Small intestine (tissue), 7 donors: ENCODE measurements at regions not wholly inside any gene's neighbourhood (a gene's known extent, or its start where the extent isn't known, plus 50 kb on each side); places are given as distances from the start of the nearest gene placed in this dataset.
"Not testable (repeated sequence)": the region's sequence is repeated elsewhere in the genome, so short reads cannot be mapped to it uniquely, and the experiment has no call there.

Experiments used
- DNase-seq, 2 donors: peaks; one replicate each; pipeline versions ENCODE4 v3.0.0 to v3.0.0-alpha.2; 2013
- FAIRE-seq: peaks from 2 replicates; lab custom pipeline; 2012; peaks lifted over from hg19 to GRCh38; lab: Jason Lieb, UNC
- H3K27ac ChIP-seq, 3 donors: one replicate each; pipeline ENCODE4 v1.5.1; 2013; ENCODE audit warnings: low read length in 2 of 3, mild to moderate bottlenecking in 2 of 3, control low read depth in 1 of 3, inconsistent platforms in 1 of 3, low read depth in 1 of 3, moderate library complexity in 1 of 3
- H3K27me3 ChIP-seq, 3 donors: one replicate each; pipeline ENCODE4 v1.6.1; 2013; ENCODE audit warnings: low read length in 3 of 3, inconsistent platforms in 1 of 3; ENCODE audit not compliant: control insufficient read depth in 3 of 3, insufficient read depth in 3 of 3
- H3K36me3 ChIP-seq, 3 donors: one replicate each; pipeline ENCODE4 v1.6.1; 2013; ENCODE audit warnings: low read length in 3 of 3, inconsistent platforms in 1 of 3, low read depth in 1 of 3, mild to moderate bottlenecking in 1 of 3, moderate library complexity in 1 of 3; ENCODE audit not compliant: control insufficient read depth in 3 of 3, insufficient read depth in 2 of 3
- H3K4me1 ChIP-seq, 3 donors: one replicate each; pipeline ENCODE4 v1.6.1; 2013; ENCODE audit warnings: low read length in 2 of 3, inconsistent platforms in 1 of 3, low read depth in 1 of 3, mild to moderate bottlenecking in 1 of 3, moderate library complexity in 1 of 3; ENCODE audit not compliant: control insufficient read depth in 3 of 3, insufficient read depth in 2 of 3
- H3K4me3 ChIP-seq, 3 donors: one replicate each; pipeline ENCODE4 v1.5.1; 2013; ENCODE audit warnings: low read length in 3 of 3, control low read depth in 1 of 3, inconsistent platforms in 1 of 3, low read depth in 1 of 3, mild to moderate bottlenecking in 1 of 3, moderate library complexity in 1 of 3
- H3K9me3 ChIP-seq, 2 donors: one replicate each; pipeline ENCODE4 v1.6.1; 2013; ENCODE audit warnings: low read depth in 1 of 2, low read length in 1 of 2; ENCODE audit not compliant: control insufficient read depth in 2 of 2, insufficient read depth in 1 of 2
- WGBS, 3 donors: extraction: QIAGEN DNeasy Blood & Tissue Kit; methylation state at CpG; one replicate each; pipeline ENCODE4 v1.1.7; 2013; 5-methylcytosine and 5-hydroxymethylcytosine counted together
- donor health status: healthy with polysubstance abuse.
- donor health status: control.
- donor health status: control.
- donor health status: Bipolar disorder and iron deficiency.
- donor health status: healthy.

DNA sequence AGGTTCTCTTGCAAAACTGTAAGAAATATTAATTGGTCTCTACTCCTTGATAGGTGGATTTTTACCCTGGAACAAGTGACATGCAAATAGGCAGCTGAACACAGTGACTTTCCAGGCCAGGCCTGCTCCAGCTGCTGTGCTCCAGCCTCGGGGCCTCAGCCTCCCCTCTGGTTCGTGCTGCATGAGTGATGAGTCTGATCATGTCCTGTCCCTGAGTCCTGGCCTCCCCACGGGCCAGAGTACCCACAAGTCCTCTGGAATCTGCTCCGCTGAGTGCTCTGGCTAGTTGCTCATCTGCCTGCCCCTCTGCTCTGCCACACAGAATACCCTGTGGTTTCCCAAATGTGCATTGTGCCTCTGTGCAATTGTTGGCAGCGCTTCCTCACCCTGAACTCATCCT lies 80.1 kb upstream of the PDZD8 start:
- FAIRE-seq (no peak), DNase-seq (no peak)
- 71 to 84% (median 75%) methylated on average over 5 of the region's 5 CpGs for WGBS, 3 donors

DNA sequence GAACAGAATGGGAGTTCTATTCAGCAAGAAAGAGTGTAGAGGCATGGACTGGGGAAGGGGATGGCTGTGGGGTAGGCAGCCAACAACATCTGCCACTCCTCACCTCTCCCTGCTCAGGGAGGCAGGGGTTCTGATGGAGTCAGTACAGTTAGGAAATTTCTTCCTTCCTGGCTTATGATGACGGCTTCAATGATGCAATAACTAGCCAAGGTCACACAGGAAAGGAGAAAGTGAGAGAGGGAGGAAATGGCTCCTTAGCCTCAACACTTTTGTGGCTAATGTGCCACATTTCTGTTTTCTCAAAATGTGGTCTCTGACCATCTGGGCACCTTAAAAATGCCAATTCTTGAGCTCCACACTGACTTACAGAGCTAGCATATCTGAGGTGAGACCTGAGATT lies 79.3 kb upstream of the PDZD8 start:
- FAIRE-seq = no peak
- 25 to 89% (median 61%) methylated on average over 1 of the region's 1 CpG for WGBS, 3 donors

More for the DNA sequence above, 80.1 kb upstream of the PDZD8 start:
- no peaks in the 10 kb centered on the region for H3K4me1 ChIP-seq
- peaks cover 0 to 6% (median 0%) of the 10 kb centered on the region in 3 donors for H3K27me3 ChIP-seq
- no peaks in the 10 kb centered on the region for H3K36me3 ChIP-seq
- H3K27ac ChIP-seq = no peak overlapping the region
- peaks cover 0 to 14% of the 10 kb centered on the region in 2 donors for H3K9me3 ChIP-seq
- H3K4me3 ChIP-seq = no peak overlapping the region

DNA sequence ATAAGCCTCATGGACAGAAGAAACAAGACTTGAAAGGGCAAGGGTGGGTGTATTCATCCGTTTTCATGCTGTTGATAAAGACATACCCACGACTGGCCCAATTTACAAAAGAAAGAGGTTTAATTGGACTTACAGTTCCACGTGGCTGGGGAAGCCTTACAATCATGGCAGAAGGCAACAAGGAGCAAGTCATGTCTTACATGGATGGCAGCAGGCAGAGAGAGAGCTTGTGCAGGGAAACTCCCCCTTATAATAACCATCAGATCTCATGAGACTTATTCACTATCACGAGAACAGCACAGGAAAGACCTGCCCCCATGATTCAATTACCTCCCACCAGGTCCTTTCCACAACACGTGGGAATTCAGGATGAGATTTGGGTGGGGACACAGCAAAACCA lies 78.2 kb upstream of the PDZD8 start:
- FAIRE-seq, H3K4me1 ChIP-seq, H3K27me3 ChIP-seq, DNase-seq, H3K4me3 ChIP-seq, H3K36me3 ChIP-seq, H3K27ac ChIP-seq: not testable (repeated sequence)
- WGBS, 3 donors = 73 to 81% (median 78%) methylated on average over 5 of the region's 5 CpGs
- H3K9me3 ChIP-seq = peaks cover 0 to 19% of the 10 kb centered on the region in 2 donors

More for the DNA sequence above, 79.3 kb upstream of the PDZD8 start:
- Histone ChIP-seq H3K4me1 (no peaks in the 10 kb centered on the region), H3K9me3 (peaks cover 0 to 19% of the 10 kb centered on the region in 2 donors), H3K27me3 (peaks cover 0 to 6% (median 0%) of the 10 kb centered on the region in 3 donors), H3K36me3 (no peaks in the 10 kb centered on the region), H3K27ac (no peak overlapping the region), H3K4me3 (no peak overlapping the region)
- DNase-seq = no peak

DNA sequence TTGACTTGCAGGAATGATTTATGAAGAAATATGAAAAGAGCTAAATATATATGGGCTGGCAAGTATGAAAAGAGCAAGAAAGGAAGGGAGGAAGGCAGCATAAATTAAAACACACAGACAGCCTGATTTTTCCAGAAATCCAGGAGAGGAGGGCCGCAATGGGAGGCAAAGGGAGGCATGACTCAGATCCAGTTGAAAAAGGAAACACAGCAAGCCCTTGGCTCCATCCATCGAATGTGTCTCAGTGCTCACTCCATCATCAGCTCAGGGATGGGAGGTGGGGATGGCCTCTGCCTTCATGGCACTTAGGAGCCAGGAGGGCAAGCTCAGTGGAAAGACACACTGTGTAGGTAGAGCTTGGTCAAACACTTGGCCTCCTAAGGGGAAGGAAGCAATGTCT lies 75.7 kb upstream of the PDZD8 start:
- no peaks in the 10 kb centered on the region for H3K36me3 ChIP-seq
- FAIRE-seq (no peak), DNase-seq (no peak)
- H3K27me3 ChIP-seq = peaks cover 0 to 3% (median 2%) of the 10 kb centered on the region in 3 donors
- H3K9me3 ChIP-seq = peaks cover 0 to 23% of the 10 kb centered on the region in 2 donors
- H3K27ac ChIP-seq = no peak overlapping the region
- no peaks in the 10 kb centered on the region for H3K4me1 ChIP-seq
- WGBS, 3 donors = 86 to 90% (median 89%) methylated on average over 2 of the region's 2 CpGs
- H3K4me3 ChIP-seq = no peak overlapping the region

DNA sequence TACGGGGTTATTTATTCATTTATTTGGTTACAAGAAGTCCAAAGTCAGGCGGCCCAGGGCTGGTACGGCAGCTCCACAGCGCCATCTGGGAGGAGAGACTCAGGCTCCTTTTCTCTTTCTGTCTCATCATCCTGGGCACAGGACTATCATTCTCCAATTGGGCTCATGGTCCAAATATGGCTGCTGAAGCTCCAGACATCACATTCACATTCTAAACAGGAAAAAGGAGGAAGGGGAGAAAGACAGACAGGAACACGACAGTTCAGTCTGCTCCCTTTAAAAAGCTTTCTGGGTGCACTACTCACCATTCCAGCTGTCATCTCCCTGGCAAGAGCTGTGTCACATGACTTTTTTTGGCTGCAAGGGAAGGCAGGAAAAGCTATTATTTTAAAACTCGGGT lies 74.4 kb upstream of the PDZD8 start:
- H3K4me3 ChIP-seq = no peak overlapping the region
- DNase-seq (peak in 1 of 2 donors; percentile 22), FAIRE-seq (no peak)
- H3K4me1 ChIP-seq = no peaks in the 10 kb centered on the region
- whole genome bisulfite sequencing, 3 donors = 52 to 73% (median 58%) methylated on average over 6 of the region's 6 CpGs
- peaks cover 0 to 26% of the 10 kb centered on the region in 2 donors for H3K9me3 ChIP-seq
- no peaks in the 10 kb centered on the region for H3K36me3 ChIP-seq
- no peak overlapping the region for H3K27ac ChIP-seq
- H3K27me3 ChIP-seq = peaks cover 0 to 3% (median 2%) of the 10 kb centered on the region in 3 donors

DNA sequence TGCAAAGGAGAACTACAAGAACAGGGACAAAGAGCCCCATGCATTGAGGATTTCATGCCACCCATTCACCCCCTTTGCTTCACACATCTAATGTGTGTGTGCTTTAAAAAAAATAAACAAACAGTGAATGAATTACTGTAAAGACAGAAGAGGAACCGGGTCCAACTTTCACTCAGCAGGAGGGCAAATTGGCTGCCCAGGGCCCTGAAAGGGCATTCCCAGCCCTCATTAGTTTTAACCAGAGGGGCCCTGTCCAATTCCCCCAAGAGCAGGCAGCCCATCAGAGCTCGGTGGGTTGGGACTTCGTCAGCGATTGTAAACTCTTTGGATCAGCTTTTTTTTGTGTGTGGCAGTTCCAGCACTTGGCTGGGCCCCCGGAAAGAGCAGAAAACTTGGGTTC lies 73.6 kb upstream of the PDZD8 start:
- no peaks in the 10 kb centered on the region for H3K4me1 ChIP-seq
- no peak for DNase-seq
- H3K36me3 ChIP-seq = no peaks in the 10 kb centered on the region
- no peak for FAIRE-seq
- WGBS, 3 donors = 54 to 68% (median 58%) methylated on average over 5 of the region's 5 CpGs
- H3K9me3 ChIP-seq = peaks cover 0 to 20% of the 10 kb centered on the region in 2 donors
- peaks cover 0 to 3% (median 2%) of the 10 kb centered on the region in 3 donors for H3K27me3 ChIP-seq
- no peak overlapping the region for H3K4me3 ChIP-seq
- H3K27ac ChIP-seq = no peak overlapping the region

DNA sequence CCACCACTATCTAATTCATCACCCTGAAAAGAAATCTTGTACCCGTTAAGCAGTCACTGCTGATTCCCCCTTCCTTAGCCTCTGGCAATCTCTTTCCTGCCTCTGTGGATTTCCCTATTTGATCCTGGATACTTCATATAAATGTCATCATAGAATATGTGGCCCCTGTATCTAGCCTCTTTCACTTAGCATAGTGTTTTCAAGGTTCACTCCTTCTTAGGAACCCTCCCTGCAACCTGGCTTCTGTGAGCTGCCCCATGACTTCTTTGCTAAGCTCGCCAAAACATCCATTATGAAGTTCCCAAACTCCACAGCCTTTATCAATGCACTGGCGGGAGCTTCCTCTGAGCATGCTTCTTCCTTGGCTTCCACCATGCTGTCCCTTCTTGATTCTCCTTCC lies 70.8 kb upstream of the PDZD8 start:
- H3K9me3 ChIP-seq = peaks cover 0 to 11% of the 10 kb centered on the region in 2 donors
- no peak overlapping the region for H3K27ac ChIP-seq
- no peak overlapping the region for H3K4me3 ChIP-seq
- DNase-seq (no peak), FAIRE-seq (no peak)
- H3K36me3 ChIP-seq = no peaks in the 10 kb centered on the region
- H3K4me1 ChIP-seq = peaks cover 0 to 8% (median 0%) of the 10 kb centered on the region in 3 donors
- peaks cover 0 to 3% (median 2%) of the 10 kb centered on the region in 3 donors for H3K27me3 ChIP-seq
- WGBS, 3 donors = 78 to 96% (median 85%) methylated on average over 3 of the region's 3 CpGs

DNA sequence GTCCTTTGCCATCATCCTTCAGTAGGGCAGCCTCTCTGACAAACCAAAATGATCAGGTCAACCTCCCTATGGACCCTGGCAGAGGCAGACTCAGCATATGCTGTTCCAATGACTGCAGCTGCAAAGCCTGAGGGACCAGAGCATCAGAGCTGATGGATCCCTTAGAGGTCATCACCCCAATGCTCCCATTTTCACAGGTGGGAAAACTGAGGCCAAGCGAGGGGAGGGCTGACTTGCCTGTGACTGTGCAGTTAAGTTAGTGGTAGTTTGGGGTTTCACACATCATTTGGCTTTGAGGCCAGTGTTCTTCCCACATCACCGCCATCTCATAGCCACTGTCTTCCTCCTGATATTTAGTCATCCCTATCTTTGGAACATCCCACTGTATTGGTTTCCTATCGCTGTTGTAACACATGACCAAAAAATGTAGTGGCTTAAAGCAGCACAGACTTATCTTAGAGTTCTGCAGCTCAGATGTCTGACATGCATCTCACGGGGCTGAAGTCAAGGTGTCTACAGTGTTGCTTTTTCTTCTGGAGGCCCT lies 69.3 kb upstream of the PDZD8 start:
- DNase-seq = no peak
- Histone ChIP-seq H3K4me1 (peaks cover 0 to 8% (median 0%) of the 10 kb centered on the region in 3 donors), H3K4me3 (no peak overlapping the region), H3K36me3 (no peaks in the 10 kb centered on the region), H3K27ac (no peak overlapping the region), H3K9me3 (peaks cover 0 to 8% of the 10 kb centered on the region in 2 donors), H3K27me3 (peaks cover 0 to 3% (median 2%) of the 10 kb centered on the region in 3 donors)
- no peak for FAIRE-seq
- WGBS, 3 donors = 87 to 94% (median 91%) methylated on average over 4 of the region's 4 CpGs

DNA sequence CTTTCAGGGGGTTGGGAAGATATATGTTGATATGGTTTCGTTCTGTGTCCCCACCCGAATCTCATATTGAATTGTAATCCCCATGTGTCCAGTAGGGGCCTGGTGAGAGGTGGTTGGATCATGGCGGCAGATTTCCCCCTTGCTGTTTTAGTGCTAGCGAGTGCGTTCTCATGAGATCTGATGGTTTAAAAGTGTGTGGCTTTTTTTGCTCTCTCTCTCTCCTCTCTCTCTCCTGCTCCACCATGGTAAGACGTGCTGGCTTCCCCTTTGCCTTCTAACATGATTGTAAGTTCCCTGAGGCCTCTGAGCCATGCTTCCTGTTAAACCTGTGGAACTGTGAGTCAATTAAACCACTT lies 68.4 kb upstream of the PDZD8 start:
- H3K27ac ChIP-seq = peak overlapping the region in 1 of 3 donors; percentile 51

More for the DNA sequence above, 68.4 kb upstream of the PDZD8 start:
- Histone ChIP-seq H3K4me1 (peaks cover 0 to 8% (median 0%) of the 10 kb centered on the region in 3 donors), H3K9me3 (peaks cover 0 to 6% of the 10 kb centered on the region in 2 donors), H3K4me3 (no peak overlapping the region), H3K36me3 (no peaks in the 10 kb centered on the region), H3K27me3 (peaks cover 0 to 3% (median 2%) of the 10 kb centered on the region in 3 donors)
- no peak for DNase-seq
- no peak for FAIRE-seq
- WGBS, 3 donors = 78 to 93% (median 80%) methylated on average over 6 of the region's 6 CpGs
